ENCODE measurements at regions not wholly inside any gene's neighbourhood (a gene's known extent, or its start where the extent isn't known, plus 50 kb on each side); places are given as distances from the start of the nearest gene placed in this dataset.

GRCh38 chr13:44058067-44058466, 178.4 kb downstream of the LACC1 start:
- DNase-seq, result no peak

- no peak for DNase-seq
These were observed 179.0 kb downstream of the LACC1 start for GRCh38 chr13:44058624-44059215.

GRCh38 chr13:44061876-44062275, 182.2 kb downstream of the LACC1 start:
- DNase-seq, result no peak

- DNase-seq, result no peak
These were observed 183.8 kb downstream of the LACC1 start for GRCh38 chr13:44063467-44063866.

- no peak for DNase-seq
These were observed 184.2 kb downstream of the LACC1 start for GRCh38 chr13:44063881-44064280.

- DNase-seq, result no peak
These were observed 184.7 kb downstream of the LACC1 start for GRCh38 chr13:44064357-44064756.

- DNase-seq, result no peak
These were observed 188.5 kb downstream of the LACC1 start for GRCh38 chr13:44068169-44068568.

- DNase-seq, result no peak
These were observed 189.0 kb downstream of the LACC1 start for GRCh38 chr13:44068737-44069136.

- no peak for DNase-seq
These were observed 192.8 kb downstream of the LACC1 start for GRCh38 chr13:44072536-44072935.

GRCh38 chr13:44074611-44075010, 194.9 kb downstream of the LACC1 start:
- no peak for DNase-seq

GRCh38 chr13:44075113-44075512, 195.4 kb downstream of the LACC1 start:
- no peak for DNase-seq

- no peak for DNase-seq
These were observed 199.2 kb downstream of the LACC1 start for GRCh38 chr13:44078806-44079376.

GRCh38 chr13:44079413-44080205, 199.9 kb downstream of the LACC1 start:
- no peak for DNase-seq

GRCh38 chr13:44084146-44084545, 204.4 kb downstream of the LACC1 start:
- DNase-seq, result no peak

GRCh38 chr13:44086389-44086788, 206.7 kb downstream of the LACC1 start:
- no peak for DNase-seq

- DNase-seq, result no peak
These were observed 208.7 kb downstream of the LACC1 start for GRCh38 chr13:44088411-44088810.

GRCh38 chr13:44088991-44089413, 209.3 kb downstream of the LACC1 start:
- no peak for DNase-seq

GRCh38 chr13:44089452-44089851, 209.7 kb downstream of the LACC1 start:
- no peak for DNase-seq

- DNase-seq, result no peak
These were observed 212.6 kb downstream of the LACC1 start for GRCh38 chr13:44092078-44092970.

- DNase-seq, result peak; percentile 7
These were observed 214.2 kb downstream of the LACC1 start for GRCh38 chr13:44093607-44094564.

GRCh38 chr13:44096901-44097300, 217.2 kb downstream of the LACC1 start:
- no peak for DNase-seq

- DNase-seq, result no peak
These were observed 218.9 kb downstream of the LACC1 start for GRCh38 chr13:44098559-44098958.
